Astrocyte of the cerebellum (primary cell): ENCODE measurements at regions not wholly inside any gene's neighbourhood (a gene's known extent, or its start where the extent isn't known, plus 50 kb on each side); places are given as distances from the start of the nearest gene placed in this dataset.

Source experiments
- DNase-seq: peaks from one replicate; pipeline ENCODE4 v3.0.0-alpha.2; 2011; ENCODE audit warnings: low read depth
- H3K4me3 ChIP-seq: 2 replicates; pipeline ENCODE4 v1.5.1; 2011; ENCODE audit warnings: mild to moderate bottlenecking, low read depth, low read length, moderate library complexity
- CTCF ChIP-seq: IDR thresholded peaks from 2 replicates; pipeline ENCODE4 v1.5.1; 2012; ENCODE audit warnings: low read length, low read depth, moderate library complexity, mild to moderate bottlenecking; ENCODE audit errors: missing control alignments
- in situ Hi-C: cut with HindIII; loops from 2 replicates; pipeline ENCODE4 v1.10.0; 2017; ENCODE audit warnings: low sequenced_read_pairs

DNA sequence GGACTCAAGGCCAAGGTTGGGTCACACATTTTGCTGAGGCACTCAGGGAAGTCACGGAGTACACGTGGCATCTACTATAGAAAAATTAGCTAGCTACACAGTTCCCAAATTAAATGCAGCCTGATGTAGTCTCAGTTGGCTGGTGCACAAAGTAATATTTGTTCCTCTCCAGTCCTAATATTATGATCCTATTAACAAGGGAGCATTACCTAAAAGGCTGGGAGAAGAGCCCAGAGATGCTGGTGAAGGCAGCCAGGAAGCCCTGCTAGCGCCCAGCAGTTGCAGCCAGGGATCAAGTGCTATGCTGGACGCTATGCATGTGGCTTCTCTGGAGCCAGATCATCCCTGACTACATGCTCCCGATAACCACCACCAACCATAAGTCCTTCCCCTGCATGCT is 88.0 kb upstream of the GSC start:
- H3K4me3 ChIP-seq, result no peak overlapping the region
- no peak for TF ChIP-seq CTCF
- DNase-seq, result no peak
- in situ Hi-C loops, result no loop called here

- in situ Hi-C loops, result no loop called here
- DNase-seq, result no peak
- no peak overlapping the region for H3K4me3 ChIP-seq
- TF ChIP-seq CTCF, result no peak
These were observed 84.0 kb upstream of the GSC start for GRCh38 chr14:94853920-94854319.

- in situ Hi-C loops, result no loop called here
- DNase-seq, result no peak
- no peak overlapping the region for H3K4me3 ChIP-seq
- TF ChIP-seq CTCF, result no peak
These were observed 80.6 kb upstream of the GSC start for GRCh38 chr14:94850309-94851211.

DNA sequence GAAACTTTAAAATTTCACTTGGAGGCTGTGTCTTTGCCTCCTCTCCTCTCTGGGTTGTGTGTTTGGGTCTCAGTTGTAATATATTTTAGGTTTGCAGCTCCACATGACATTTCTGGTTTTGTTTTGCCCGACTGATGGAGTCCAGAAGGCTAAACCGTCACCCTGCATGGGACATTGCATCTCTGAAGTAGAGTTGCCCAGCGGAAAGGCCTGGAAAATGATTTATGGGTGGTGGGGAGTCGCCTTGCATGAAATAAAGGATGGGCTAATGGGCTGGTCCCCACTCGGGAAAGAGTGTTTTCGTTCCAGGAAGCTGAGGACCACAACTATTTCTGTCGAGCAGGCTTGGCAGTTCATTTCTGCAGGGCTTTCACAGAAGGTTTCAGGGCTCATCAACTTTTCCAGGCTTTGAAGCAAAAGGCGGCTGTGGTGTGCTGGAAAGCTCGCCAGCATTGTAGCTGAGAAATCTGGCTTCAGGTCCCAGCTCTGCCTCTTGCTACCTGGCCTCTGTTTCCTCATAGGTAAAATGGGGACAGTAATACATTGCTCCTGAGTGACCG is 74.8 kb upstream of the GSC start:
- in situ Hi-C loops, result no loop called here
- no peak for TF ChIP-seq CTCF
- no peak overlapping the region for H3K4me3 ChIP-seq
- no peak for DNase-seq

DNA sequence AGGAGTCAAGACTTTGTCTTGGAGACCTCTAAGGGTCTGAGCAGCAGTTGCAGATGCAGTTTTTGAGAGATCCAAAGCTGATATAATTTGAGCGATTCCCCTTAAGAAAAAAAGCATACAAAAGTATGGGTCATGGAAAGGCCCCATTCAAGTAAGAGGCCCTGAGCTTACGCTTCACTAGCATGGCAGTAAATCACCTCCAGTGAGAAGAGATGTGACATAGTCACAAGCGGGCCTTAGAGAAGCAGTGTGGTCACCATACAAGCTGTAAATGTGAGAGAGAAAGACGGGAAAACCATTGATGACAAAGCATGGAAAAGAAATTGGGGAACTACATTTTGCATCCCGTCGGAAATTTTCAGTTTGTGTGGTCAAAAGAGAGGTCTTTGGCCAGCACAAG is 70.6 kb upstream of the GSC start:
- DNase-seq, result no peak
- no peak for TF ChIP-seq CTCF
- H3K4me3 ChIP-seq, result no peak overlapping the region
- in situ Hi-C loops, result no loop called here

GRCh38 chr14:94839348-94839747 is 69.4 kb upstream of the GSC start:
- DNase-seq, result no peak
- H3K4me3 ChIP-seq, result no peak overlapping the region
- TF ChIP-seq CTCF, result no peak
- in situ Hi-C loops, result no loop called here
